ENCODE measurements at regions not wholly inside any gene's neighbourhood (a gene's known extent, or its start where the extent isn't known, plus 50 kb on each side); places are given as distances from the start of the nearest gene placed in this dataset.

DNA sequence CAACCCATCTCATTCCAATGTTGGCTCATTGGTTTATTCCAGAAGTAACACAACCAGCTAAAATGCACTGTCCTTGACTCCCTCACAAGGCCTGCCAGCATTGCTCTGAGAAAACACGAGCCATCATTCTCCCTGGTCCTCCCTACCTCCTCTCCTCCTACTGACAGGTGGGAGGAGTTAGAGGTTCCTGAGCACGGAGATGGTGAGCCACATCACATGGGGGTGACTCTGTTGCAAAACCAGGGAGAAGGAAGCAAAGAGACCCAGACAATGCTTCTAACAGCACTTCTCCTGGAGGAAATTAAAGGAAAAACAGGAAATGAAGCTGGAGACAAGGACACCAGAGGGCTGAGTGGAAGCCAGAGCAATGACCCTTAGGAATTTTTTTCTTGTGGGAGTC lies 667.4 kb downstream of the NTRK3 start:
- DNase-seq (ENCODE audit: low read depth) = no peak
- no peak overlapping the region for H3K4me3 ChIP-seq (ENCODE audit: low read depth, low read length)
- TF ChIP-seq, protein P1, sequence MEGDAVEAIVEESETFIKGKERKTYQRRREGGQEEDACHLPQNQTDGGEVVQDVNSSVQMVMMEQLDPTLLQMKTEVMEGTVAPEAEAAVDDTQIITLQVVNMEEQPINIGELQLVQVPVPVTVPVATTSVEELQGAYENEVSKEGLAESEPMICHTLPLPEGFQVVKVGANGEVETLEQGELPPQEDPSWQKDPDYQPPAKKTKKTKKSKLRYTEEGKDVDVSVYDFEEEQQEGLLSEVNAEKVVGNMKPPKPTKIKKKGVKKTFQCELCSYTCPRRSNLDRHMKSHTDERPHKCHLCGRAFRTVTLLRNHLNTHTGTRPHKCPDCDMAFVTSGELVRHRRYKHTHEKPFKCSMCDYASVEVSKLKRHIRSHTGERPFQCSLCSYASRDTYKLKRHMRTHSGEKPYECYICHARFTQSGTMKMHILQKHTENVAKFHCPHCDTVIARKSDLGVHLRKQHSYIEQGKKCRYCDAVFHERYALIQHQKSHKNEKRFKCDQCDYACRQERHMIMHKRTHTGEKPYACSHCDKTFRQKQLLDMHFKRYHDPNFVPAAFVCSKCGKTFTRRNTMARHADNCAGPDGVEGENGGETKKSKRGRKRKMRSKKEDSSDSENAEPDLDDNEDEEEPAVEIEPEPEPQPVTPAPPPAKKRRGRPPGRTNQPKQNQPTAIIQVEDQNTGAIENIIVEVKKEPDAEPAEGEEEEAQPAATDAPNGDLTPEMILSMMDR (IDR thresholded peaks at IDR 0.05; ENCODE audit: control insufficient read depth, extremely low read depth, insufficient read depth) = no peak

DNA sequence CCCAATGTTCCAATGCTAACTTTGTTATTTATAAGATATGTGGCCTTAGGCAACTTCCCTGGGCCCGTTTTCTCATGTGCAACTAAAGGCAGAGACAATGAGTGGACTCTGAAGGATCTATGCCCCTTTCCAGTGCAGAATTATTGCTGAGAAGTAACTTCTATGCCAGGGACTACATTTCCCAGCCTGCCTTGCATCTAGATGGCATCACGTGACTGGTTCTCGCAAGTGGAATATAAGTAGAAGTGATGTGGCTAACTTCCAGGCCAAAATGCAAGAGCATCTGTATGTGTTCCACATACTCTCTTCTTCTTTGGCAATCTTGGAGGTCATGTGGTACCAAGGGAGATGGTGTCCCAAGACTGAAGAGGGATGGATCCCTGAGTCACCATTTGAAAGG lies 674.4 kb downstream of the NTRK3 start:
- DNase-seq (ENCODE audit: low read depth) = no peak
- no peak overlapping the region for H3K4me3 ChIP-seq (ENCODE audit: low read depth, low read length)
- TF ChIP-seq, protein P1 (IDR thresholded peaks at IDR 0.05; ENCODE audit: control insufficient read depth, extremely low read depth, insufficient read depth) = no peak

DNA sequence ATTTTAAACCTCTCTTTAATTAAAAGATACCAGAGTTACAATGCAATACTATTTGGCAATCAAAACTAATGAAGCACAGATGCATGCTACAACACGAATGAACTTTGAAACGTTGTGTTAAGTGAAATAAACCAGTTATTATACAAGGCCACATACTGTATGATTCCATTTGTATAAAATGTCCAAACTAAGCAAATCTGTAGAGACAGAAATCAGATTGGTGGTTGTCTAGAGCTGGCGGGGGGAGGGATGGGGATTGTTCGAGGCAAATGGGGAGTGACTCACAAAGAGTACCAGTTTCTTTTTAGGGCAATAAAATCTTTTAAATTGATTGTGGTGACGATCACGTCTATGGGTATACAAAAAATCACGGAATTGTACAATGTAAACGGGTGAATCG lies 677.0 kb downstream of the NTRK3 start:
- no peak overlapping the region for H3K4me3 ChIP-seq (ENCODE audit: low read depth, low read length)
- TF ChIP-seq, protein P1 (IDR thresholded peaks at IDR 0.05; ENCODE audit: control insufficient read depth, extremely low read depth, insufficient read depth) = no peak
- DNase-seq (ENCODE audit: low read depth) = no peak

DNA sequence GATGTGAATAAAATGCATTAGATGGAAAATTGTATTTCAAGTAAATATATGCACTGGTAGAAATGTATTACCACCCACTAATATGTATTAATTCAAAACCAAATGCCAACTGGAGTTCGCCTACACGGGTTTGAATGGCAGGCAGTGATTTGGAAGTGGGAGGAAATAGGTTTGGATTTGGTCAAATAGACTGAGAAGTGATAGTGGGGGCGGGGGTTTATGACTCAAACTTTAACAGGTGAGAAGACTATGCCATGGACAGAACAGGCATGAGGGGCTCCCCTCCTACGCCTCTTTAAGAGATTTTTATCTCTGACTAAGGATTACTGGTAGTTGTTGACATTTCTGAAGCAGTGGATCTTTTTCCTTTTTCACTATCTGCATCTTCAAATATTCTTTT lies 677.8 kb downstream of the NTRK3 start:
- no peak overlapping the region for H3K4me3 ChIP-seq (ENCODE audit: low read depth, low read length)
- TF ChIP-seq, protein P1 (IDR thresholded peaks at IDR 0.05; ENCODE audit: control insufficient read depth, extremely low read depth, insufficient read depth) = no peak

DNA sequence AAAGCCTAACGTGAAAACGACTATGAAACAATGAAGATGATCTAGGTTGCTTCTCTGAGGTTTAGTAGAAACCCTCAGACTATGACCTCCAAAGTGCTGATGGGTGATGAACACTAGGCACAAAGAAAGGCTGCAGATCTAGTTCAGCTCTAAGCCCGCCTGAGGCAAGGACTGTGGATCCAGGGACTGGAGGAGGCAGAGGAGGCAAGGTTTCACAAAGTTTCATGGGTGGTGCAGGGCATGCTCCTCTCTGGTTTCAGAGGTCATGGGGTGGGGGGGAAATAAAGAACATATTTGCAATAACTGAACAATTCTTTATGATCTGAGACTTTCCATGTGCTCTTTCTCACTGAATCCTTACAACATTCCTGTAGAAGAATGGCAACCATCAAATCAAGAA lies 679.2 kb downstream of the NTRK3 start:
- DNase-seq (ENCODE audit: low read depth) = no peak
- TF ChIP-seq, protein P1 (IDR thresholded peaks at IDR 0.05; ENCODE audit: control insufficient read depth, extremely low read depth, insufficient read depth) = no peak
- no peak overlapping the region for H3K4me3 ChIP-seq (ENCODE audit: low read depth, low read length)

More for the DNA sequence above, 677.8 kb downstream of the NTRK3 start:
- DNase-seq (ENCODE audit: low read depth) = no peak

DNA sequence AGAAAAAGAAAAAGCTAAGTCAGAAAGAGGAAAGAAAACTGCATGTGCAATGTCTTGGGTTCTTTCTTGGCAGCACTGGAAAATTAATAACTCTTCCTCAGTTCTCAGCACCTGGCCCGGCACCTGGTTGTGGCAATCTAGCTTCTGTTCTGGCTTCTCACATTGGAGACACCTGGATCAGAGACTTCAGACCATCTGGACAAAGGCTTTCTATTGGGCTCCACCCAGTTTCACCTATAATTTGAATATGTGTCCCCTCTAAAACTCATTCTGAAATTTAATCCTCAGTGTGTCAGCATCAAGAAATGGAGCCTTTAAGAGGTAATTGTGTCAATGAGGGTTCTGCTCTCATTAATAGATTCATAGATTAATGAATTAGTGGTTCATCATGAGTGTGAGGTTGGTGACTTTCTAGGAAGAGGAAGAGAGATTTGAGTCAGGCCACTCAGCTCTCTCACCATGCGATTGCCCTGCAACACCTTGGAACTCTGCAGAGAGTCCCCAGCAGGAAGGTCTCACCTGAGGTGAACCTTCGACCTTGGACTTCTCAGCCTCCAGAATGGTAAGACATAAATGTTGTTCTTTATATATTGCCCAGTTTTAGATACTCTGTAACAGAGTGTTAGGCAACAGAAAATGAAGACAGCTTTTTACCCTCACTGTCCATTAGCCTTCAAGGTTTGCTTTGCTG lies 679.9 kb downstream of the NTRK3 start:
- DNase-seq (ENCODE audit: low read depth) = no peak
- TF ChIP-seq, protein P1 (IDR thresholded peaks at IDR 0.05; ENCODE audit: control insufficient read depth, extremely low read depth, insufficient read depth) = no peak
- no peak overlapping the region for H3K4me3 ChIP-seq (ENCODE audit: low read depth, low read length)

DNA sequence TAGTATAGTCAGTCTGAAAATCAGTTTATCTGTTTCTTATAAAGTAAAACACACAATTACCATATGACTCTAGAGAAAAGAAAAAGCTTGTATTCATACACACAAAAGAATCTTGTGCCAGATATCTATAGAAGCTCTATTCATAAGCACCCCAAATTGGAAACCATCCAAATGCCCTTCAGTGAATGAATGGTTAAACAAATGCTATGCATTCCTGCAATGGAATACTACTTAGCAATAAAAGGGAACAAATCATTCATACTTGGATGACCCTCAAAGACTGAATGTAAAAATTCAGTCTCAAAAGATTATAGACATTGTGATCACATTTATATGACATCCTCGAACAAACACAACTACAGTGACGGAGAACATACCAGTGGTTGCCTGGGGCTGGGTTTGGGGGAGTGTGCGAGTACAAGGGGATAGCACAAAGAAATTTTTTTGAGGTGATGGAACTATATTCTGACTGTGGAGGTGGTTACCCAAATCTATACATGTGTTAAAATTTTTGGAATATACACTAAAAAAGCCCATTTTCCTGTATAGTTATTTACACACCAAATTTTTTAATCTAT lies 680.6 kb downstream of the NTRK3 start:
- TF ChIP-seq, protein P1 (IDR thresholded peaks at IDR 0.05; ENCODE audit: control insufficient read depth, extremely low read depth, insufficient read depth) = no peak
- no peak for DNase-seq (ENCODE audit: low read depth)
- no peak overlapping the region for H3K4me3 ChIP-seq (ENCODE audit: low read depth, low read length)
